Common myeloid progenitor, CD34-positive (primary cell): ENCODE measurements at regions not wholly inside any gene's neighbourhood (a gene's known extent, or its start where the extent isn't known, plus 50 kb on each side); places are given as distances from the start of the nearest gene placed in this dataset.
"Not testable (repeated sequence)": the region's sequence is repeated elsewhere in the genome, so short reads cannot be mapped to it uniquely, and the experiment has no call there.

ENCODE experiments used
- CTCF ChIA-PET: fragments of 350-600 bp; sonication (Branson Sonifier 250); formaldehyde crosslinking; loops from one replicate; lab custom pipeline; 2021; ENCODE audit warnings: antibody characterized with exemption; lab: Charles Lee
- POLR2A ChIA-PET: fragments of 350-600 bp; sonication (Branson Sonifier 250); formaldehyde crosslinking; loops from one replicate; lab custom pipeline; 2021; ENCODE audit warnings: antibody characterized with exemption; lab: Charles Lee
- DNase-seq, 3 donors: peaks; one replicate each; pipeline versions ENCODE4 v3.0.0 to v3.0.0-alpha.2; 2013
- H3K27ac ChIP-seq, 2 experiments: 1 replicate in 1 of 2; 2 replicates in 1 of 2; pipeline ENCODE4 v1.7.0; 2013; ENCODE audit warnings: inconsistent platforms in 2 of 2, low read length in 2 of 2, mild to moderate bottlenecking in 2 of 2, low read depth in 1 of 2, moderate library complexity in 1 of 2; ENCODE audit not compliant: severe bottlenecking in 2 of 2, insufficient read depth in 1 of 2, poor library complexity in 1 of 2
- H3K27me3 ChIP-seq, 5 experiments: replicated peaks in 2 of 5; 1 replicate in 3 of 5; 2 replicates in 2 of 5; pipeline versions ENCODE4 v1.6.1 to v1.7.0; 2013; ENCODE audit warnings: low read length in 4 of 5, mild to moderate bottlenecking in 2 of 5, moderate library complexity in 2 of 5, inconsistent platforms in 1 of 5; ENCODE audit not compliant: insufficient read depth in 5 of 5, control insufficient read depth in 4 of 5
- H3K36me3 ChIP-seq, 4 experiments: 1 replicate in 2 of 4; 2 replicates in 2 of 4; pipeline versions ENCODE4 v1.6.1 to v1.7.0; 2013; ENCODE audit warnings: low read length in 3 of 4, control low read depth in 1 of 4, mild to moderate bottlenecking in 1 of 4; ENCODE audit not compliant: control insufficient read depth in 4 of 4, insufficient read depth in 4 of 4
- H3K4me1 ChIP-seq, 4 experiments: 1 replicate in 3 of 4; 2 replicates in 1 of 4; pipeline versions ENCODE4 v1.6.1 to v1.7.1; 2013; ENCODE audit warnings: low read length in 3 of 4, mild to moderate bottlenecking in 3 of 4, control low read depth in 1 of 4, inconsistent platforms in 1 of 4, moderate library complexity in 1 of 4; ENCODE audit not compliant: control insufficient read depth in 4 of 4, insufficient read depth in 4 of 4; ENCODE audit errors: control extremely low read depth in 1 of 4
- H3K4me3 ChIP-seq, 7 experiments: 1 replicate in 4 of 7; 2 replicates in 3 of 7; pipeline versions ENCODE4 v1.5.1 to v1.7.0; 2013; ENCODE audit warnings: mild to moderate bottlenecking in 7 of 7, low read length in 6 of 7, moderate library complexity in 6 of 7, inconsistent platforms in 2 of 7, low read depth in 2 of 7, control low read depth in 1 of 7; ENCODE audit not compliant: insufficient read depth in 4 of 7, control insufficient read depth in 1 of 7; ENCODE audit errors: extremely low read depth in 1 of 7
- H3K9me3 ChIP-seq, 5 experiments: 1 replicate in 4 of 5; 2 replicates in 1 of 5; pipeline versions ENCODE4 v1.6.1 to v1.7.1; 2013; ENCODE audit warnings: low read length in 4 of 5, mild to moderate bottlenecking in 2 of 5, inconsistent platforms in 1 of 5, low read depth in 1 of 5, moderate library complexity in 1 of 5; ENCODE audit not compliant: control insufficient read depth in 4 of 5, insufficient read depth in 2 of 5; ENCODE audit errors: control extremely low read depth in 1 of 5
- WGBS: methylation state at CpG from one replicate; pipeline ENCODE4 v1.1.5; 2013; ENCODE audit not compliant: insufficient coverage; 5-methylcytosine and 5-hydroxymethylcytosine counted together

DNA sequence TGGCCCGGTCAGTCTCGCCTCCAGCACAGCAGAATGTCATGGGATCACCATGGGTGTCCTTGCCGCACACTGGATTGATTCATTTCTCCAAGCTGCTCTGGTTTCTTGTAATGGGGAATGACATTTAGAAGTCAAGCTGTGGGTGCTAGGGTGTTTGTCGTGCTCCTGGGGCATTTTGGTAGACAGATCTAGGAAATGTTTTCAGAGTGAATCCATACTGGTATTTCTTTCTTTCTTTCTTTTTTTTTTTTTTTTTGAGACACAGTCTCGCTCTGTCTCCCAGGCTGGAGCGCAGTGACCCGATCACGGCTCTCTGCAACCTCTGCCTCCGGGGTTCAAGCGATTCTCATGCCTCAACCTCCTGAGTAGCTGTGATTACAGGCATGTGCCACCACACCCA is 100.0 kb upstream of the PZP start:
- H3K27me3 ChIP-seq, H3K27ac ChIP-seq, CTCF ChIA-PET, POLR2A ChIA-PET, DNase-seq, H3K4me1 ChIP-seq, H3K9me3 ChIP-seq, H3K4me3 ChIP-seq: not testable (repeated sequence)
- peaks cover 0 to 17% (median 2%) of the 10 kb centered on the region in 4 experiments for H3K36me3 ChIP-seq
- no CpG with 5 or more reads among the region's 10 CpGs for WGBS

DNA sequence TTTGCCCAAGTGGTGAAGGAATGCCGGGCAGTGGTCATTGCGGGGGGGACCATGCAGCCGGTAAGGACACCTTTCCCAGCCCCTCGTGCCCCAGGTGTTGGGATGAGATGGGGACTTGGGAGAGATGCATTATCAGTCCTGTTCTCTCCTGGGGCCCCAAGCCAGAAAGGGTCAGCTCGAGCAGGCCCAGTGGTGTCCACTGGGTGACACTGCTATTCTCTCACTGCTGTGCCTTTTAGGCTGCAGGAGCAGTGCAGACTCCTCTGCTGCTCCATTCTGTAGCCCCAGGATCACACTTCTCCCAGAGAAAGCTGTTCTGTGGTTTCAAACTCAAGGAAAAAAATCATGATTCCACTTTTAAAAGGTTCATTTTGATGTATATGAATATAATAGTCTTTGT is 99.1 kb upstream of the PZP start:
- H3K27me3 ChIP-seq, DNase-seq, CTCF ChIA-PET, POLR2A ChIA-PET, H3K4me1 ChIP-seq, H3K4me3 ChIP-seq, H3K9me3 ChIP-seq, H3K27ac ChIP-seq: not testable (repeated sequence)
- peaks cover 0 to 17% (median 2%) of the 10 kb centered on the region in 4 experiments for H3K36me3 ChIP-seq
- WGBS: 93% methylated on average over 2 of the region's 5 CpGs

- POLR2A ChIA-PET, CTCF ChIA-PET, H3K4me3 ChIP-seq, H3K4me1 ChIP-seq, H3K27ac ChIP-seq, H3K9me3 ChIP-seq, DNase-seq, H3K27me3 ChIP-seq: not testable (repeated sequence)
- WGBS: 100% methylated on average over 1 of the region's 12 CpGs
- H3K36me3 ChIP-seq: peaks cover 0 to 14% (median 2%) of the 10 kb centered on the region in 4 experiments
These were observed 97.8 kb upstream of the PZP start for GRCh38 chr12:9306004-9306403.

DNA sequence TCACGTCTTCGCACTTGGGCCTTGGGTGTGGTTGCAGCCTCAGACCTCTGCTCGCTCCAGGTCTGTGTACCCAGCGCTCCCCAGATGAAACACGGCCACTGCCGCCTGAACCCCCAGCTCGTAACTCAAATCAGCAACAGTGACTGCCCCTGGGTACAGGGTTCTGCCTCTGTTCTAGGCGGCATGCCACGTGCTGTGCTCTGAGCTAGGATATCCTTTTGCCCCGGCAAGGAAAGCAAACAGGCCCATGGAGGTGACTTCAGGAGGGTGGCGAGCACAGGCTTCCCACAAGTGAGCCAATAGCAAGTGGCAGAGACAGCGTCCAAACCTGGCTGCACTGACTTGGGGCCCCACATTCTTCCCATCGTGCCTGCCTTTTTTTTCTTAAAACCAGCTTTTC is 96.3 kb upstream of the PZP start:
- POLR2A ChIA-PET: not testable (repeated sequence)
- peaks cover 0 to 14% (median 2%) of the 10 kb centered on the region in 4 experiments for H3K36me3 ChIP-seq

GRCh38 chr12:9295872-9296271 is 87.7 kb upstream of the PZP start:
- H3K27ac ChIP-seq, H3K9me3 ChIP-seq, H3K4me1 ChIP-seq, DNase-seq, H3K36me3 ChIP-seq, CTCF ChIA-PET, H3K4me3 ChIP-seq, H3K27me3 ChIP-seq, POLR2A ChIA-PET: not testable (repeated sequence)
- WGBS: 89% methylated on average over 1 of the region's 13 CpGs

More for the DNA sequence above, 96.3 kb upstream of the PZP start:
- H3K4me1 ChIP-seq, H3K9me3 ChIP-seq, CTCF ChIA-PET, DNase-seq, H3K27ac ChIP-seq, H3K27me3 ChIP-seq, H3K4me3 ChIP-seq: not testable (repeated sequence)
- 98% methylated on average over 8 of the region's 13 CpGs for WGBS

DNA sequence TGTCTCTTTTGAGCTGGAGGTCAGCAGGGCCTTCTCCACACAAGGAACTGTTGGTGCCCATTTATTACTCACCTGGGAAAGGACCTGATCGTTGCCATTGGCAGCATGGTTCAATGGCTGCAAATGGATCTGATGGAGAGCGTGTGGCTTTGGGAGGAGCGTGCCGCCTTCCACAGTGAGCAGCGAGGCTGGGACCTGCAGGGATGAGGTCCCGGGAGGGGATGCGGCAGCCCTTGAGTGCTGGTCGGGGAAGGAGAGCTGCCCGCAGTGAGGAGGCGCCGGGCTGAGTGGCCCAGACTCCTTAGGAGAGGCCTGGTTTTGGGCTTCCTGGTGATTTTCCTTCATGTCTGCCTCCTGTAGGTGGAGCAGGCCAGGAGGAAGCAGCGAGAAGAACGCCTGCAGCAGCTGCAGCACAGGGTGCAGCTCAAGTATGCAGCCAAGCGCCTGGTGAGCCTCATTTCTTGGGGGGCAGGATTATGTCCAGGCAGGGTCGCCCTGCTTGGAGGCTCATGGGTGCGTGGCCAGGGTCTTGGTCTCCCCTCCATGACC is 86.0 kb upstream of the PZP start:
- H3K9me3 ChIP-seq, H3K36me3 ChIP-seq, CTCF ChIA-PET, H3K27me3 ChIP-seq, H3K4me3 ChIP-seq, DNase-seq, H3K27ac ChIP-seq, H3K4me1 ChIP-seq, POLR2A ChIA-PET: not testable (repeated sequence)
- 100% methylated on average over 4 of the region's 16 CpGs for WGBS

DNA sequence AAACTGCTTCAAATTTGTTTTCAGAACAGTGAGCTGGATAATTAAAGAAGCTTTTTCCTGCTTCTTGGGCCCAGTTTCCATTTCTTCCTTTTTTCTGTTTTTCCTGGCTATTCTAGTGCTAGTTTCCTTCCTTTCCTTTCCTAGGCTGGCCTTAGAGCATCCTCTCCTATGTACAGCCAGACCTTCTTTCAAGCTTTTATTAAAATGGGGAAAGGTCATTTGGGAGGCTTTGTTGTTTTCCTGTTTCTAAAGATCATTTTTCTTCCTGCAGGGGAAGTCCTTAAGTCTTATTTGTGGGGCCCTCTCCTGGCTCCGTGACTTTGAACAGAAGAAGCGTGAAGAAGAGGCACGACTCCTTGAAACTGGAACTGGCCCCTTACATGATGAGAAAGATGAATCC is 85.2 kb upstream of the PZP start:
- H3K27ac ChIP-seq, H3K27me3 ChIP-seq, POLR2A ChIA-PET, H3K4me1 ChIP-seq, CTCF ChIA-PET, DNase-seq, H3K9me3 ChIP-seq, H3K4me3 ChIP-seq, H3K36me3 ChIP-seq: not testable (repeated sequence)
- no CpG with 5 or more reads among the region's 3 CpGs for WGBS
